ENCODE measurements at regions not wholly inside any gene's neighbourhood (a gene's known extent, or its start where the extent isn't known, plus 50 kb on each side); places are given as distances from the start of the nearest gene placed in this dataset.
"Not testable (repeated sequence)": the region's sequence is repeated elsewhere in the genome, so short reads cannot be mapped to it uniquely, and the experiment has no call there.

GRCh38 chr2:185384822-185385560 is 353.6 kb upstream of the FSIP2 start:
- peak; percentile 54 for DNase-seq (ENCODE audit: low spot score)

GRCh38 chr2:185388226-185388625 is 350.4 kb upstream of the FSIP2 start:
- DNase-seq (ENCODE audit: low spot score), result no peak

DNA sequence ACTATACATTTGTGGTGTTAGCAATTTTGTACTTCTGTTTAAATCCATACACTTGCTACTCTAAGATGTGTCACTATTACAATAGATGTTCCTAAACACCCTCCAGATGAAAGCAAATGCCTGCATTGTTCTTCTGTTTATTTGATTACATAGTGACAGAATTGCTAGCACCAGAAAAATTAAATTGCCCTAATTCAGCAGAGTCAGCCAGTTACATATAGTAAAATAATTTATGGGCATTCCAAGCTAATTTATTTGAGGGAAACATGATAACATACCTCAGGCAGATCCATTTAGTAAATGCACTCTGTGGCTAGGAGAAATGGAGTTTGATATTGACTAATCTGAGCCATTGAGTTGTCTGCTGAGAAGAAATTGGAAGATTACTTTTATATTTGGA is 347.1 kb upstream of the FSIP2 start:
- no peak for DNase-seq (ENCODE audit: low spot score)

DNA sequence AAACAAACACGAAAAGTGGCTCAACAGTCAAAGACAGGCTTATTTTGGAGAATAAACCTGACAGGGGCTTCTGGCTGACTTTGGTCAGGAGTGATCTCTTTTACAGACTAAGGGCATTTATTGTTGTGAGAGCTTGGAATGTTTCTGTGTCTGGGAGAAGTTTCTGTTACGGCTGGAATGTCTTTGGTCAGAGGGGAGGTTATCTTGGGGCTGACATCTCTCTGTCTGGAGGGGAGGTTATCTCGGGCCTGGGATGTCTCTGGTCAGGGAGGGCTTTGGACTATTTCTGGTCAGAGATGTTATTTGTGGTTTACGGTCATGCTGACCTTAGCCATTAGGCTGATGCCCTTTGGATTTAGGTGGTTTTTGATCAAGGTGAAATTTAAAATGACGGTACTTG is 345.5 kb upstream of the FSIP2 start:
- no peak for DNase-seq (ENCODE audit: low spot score)

GRCh38 chr2:185402474-185402873 is 336.1 kb upstream of the FSIP2 start:
- DNase-seq (ENCODE audit: low spot score), result no peak

- DNase-seq (ENCODE audit: low spot score), result no peak
Observed at GRCh38 chr2:185404578-185404977, 334.0 kb upstream of the FSIP2 start.

DNA sequence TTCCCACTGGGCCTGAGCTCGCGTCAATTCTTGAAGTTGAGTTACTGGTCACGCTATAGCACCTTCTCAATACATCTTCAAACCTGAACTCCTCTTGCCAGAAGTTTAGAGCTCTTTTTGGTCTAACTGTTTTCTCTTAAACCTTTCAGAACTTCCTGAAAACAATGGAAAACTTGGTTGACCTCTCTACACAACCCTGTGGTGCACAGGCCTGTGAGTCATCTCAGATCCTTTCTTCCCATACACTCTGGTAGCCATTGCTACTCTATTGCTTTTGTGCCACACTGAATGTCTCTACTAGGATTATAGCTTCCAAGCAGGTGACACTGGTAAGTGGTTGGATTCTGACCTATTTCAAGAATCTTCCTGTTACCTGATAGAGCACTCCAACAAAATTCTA is 321.5 kb upstream of the FSIP2 start:
- peak; percentile 3 for DNase-seq (ENCODE audit: low spot score)

DNA sequence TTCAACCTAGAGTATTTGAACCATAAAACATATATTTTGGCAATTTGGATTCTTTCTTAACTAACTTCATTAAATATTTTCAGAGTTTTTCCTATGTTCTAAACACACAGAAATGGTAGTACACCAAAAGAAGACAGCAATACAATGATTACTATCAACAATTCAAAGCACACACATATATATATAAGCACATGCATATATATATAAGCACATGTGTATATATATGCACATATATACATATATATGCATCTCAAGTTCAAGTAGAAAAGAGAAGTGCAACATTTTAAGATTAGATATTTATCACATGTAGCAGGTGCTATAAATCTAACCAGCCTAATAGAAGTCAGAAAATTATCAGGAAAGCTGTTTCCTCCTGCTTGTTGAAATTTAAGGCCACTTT is 320.9 kb upstream of the FSIP2 start:
- DNase-seq (ENCODE audit: low spot score), result no peak

DNA sequence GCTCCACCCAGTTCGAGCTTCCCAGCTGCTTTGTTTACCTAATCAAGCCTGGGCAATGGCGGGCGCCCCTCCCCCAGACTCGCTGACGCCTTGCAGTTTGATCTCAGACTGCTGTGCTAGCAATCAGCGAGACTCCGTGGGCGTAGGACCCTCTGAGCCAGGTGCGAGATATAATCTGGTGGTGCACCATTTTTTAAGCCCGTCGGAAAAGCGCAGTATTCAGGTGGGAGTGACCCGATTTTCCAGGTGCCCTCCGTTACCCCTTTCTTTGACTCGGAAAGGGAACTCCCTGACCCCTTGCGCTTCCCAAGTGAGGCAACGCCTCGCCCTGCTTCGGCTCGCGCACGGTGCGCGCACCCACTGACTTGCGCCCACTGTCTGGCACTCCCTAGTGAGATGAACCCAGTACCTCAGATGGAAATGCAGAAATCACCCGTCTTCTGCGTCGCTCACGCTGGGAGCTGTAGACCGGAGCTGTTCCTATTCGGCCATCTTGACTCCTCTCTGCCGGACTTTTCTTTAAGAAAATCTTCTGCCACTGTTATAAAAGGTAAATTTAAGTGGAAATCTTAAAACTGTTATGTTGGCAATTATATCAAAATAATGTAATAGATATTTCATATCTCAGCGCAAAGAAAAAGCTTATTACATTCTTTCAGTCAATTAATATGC is 313.5 kb upstream of the FSIP2 start:
- not testable (repeated sequence) for DNase-seq (ENCODE audit: low spot score)

DNA sequence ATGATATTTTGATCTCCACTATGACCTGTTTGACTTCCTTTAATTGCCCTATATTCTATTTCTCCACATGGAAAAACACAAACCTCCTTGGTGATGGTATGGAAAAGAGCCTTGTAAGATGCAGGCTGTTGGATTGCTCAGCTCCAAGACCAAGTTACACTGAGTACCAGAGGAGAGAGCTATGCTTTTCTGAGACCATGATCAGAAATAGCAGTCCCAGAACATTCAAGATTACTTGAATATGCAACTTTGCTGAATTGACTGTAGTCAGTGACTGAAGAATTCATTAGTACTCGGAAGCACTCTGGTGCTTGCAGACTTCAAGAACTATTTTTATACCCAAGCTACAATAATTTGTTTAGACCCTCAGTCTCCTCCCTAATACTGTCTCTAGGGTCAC is 310.6 kb upstream of the FSIP2 start:
- DNase-seq (ENCODE audit: low spot score), result no peak

DNA sequence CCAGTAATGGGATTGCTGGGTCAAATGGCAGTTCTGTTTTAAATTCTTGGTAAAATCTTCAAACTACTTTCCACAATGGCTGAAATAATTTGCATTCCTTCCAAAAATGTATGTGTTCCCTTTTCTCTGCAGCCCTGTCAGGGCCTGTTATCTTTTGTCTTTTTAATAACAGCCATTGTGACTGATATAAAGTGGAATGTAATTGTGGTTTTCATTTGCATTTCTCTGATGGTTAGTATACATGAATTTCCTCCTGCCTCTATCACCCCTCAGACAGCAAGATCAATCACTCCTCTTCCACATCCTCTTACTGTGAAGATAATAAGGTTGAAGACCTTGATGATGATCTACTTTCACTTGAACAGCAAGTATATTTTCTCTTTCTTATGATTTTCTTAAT is 304.8 kb upstream of the FSIP2 start:
- peak; percentile 9 for DNase-seq (ENCODE audit: low spot score)

GRCh38 chr2:185436787-185437372 is 301.7 kb upstream of the FSIP2 start:
- DNase-seq (ENCODE audit: low spot score), result no peak

GRCh38 chr2:185441486-185442005 is 297.1 kb upstream of the FSIP2 start:
- no peak for DNase-seq (ENCODE audit: low spot score)

GRCh38 chr2:185456517-185456916 is 282.1 kb upstream of the FSIP2 start:
- no peak for DNase-seq (ENCODE audit: low spot score)

DNA sequence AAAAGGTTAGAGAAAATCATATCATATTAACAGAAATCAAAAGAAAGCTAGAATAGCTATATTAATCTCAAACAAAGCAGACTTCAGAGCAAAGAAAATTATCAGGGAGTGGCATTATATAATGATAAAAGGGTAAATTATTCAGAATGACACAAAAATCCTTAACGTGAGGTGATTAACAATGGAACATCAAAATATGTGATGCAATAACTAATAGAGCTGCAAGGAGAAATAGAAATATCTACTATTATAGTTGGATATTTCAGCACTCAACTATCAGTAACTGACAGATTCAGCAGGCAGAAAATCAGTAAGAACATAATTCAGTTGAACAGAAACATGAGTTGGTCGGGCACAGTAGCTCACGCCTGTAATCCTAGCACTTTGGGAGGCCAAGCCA is 275.1 kb upstream of the FSIP2 start:
- no peak for DNase-seq (ENCODE audit: low spot score)

DNA sequence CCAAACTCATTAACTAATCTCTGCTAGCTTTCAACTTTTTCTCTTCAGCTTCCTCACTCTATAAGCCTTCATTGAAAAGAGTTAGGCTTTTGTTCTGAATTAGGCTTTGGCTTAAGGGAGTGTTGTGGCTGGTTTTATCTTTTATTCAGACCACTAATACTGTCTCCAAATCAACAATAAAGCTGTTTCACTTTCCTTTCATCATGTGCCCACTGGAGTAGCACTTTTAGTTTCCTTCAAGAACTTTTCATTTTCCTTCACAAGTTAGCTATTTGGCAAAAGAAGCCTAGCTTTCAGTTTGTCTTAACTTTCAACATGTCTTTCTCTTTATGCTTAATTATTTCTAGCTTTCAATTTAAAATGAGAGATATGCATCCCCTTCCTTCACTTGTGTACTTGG is 271.7 kb upstream of the FSIP2 start:
- no peak for DNase-seq (ENCODE audit: low spot score)

DNA sequence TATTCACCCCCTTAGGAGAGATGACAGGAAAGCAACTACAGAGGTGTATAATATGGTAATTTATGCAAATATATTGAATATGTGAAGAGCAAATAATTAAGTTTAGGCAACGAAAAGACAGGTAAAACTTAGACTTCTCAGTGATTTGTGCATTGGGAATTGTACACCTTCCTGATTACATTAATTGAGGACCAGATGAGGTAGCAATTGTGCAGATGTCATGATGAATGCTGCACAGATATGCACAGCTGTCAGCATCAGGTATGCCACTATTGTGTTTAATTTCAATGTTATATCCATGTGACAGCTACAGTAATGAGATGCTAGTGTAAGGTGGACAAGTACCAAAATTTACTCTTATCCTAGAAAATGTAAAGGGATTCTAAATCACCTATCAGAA is 267.2 kb upstream of the FSIP2 start:
- no peak for DNase-seq (ENCODE audit: low spot score)

GRCh38 chr2:185472574-185472973 is 266.0 kb upstream of the FSIP2 start:
- no peak for DNase-seq (ENCODE audit: low spot score)

- DNase-seq (ENCODE audit: low spot score), result no peak
Observed at GRCh38 chr2:185473838-185474237, 264.8 kb upstream of the FSIP2 start.

DNA sequence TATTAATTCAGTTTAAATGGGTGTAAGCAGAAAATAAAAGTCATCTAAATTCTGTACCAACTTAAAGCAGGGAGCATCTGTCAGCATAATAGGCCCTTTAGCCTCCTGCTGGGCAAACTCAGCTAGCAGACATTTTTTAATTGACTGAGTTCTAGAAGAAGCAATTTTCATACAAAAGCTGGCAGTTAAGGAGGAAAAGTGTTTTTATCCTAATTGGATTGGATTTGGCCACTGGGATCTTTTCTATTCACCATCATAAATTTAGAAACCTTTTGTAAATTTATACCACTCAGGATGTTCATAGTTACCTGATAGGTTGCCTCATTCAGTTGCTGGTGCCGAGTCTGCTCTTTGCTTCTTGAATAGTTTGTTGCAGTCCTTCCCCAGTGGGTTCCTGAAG is 262.7 kb upstream of the FSIP2 start:
- DNase-seq (ENCODE audit: low spot score), result no peak

- no peak for DNase-seq (ENCODE audit: low spot score)
Observed at GRCh38 chr2:185477452-185477851, 261.2 kb upstream of the FSIP2 start.

DNA sequence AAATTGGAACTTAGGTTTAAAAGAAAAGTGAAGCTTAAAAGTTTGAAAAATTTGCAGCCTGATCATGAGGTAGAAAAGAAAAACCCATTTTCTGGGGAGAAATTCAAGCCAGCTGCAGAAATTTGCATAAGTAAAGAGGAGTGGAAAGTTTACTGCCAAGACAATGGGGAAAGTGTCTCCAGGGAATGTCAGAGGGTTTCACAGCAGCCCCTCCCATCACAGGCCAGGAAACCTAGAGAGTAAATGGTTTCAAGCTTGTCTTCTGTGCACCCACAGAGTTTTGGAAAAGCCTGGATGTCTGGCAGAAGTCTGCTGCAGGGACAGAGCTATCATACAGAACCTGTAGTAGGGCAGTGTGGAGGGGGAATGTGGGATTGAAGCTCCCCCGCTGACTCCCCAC is 254.0 kb upstream of the FSIP2 start:
- no peak for DNase-seq (ENCODE audit: low spot score)

GRCh38 chr2:185502351-185502750 is 236.3 kb upstream of the FSIP2 start:
- DNase-seq (ENCODE audit: low spot score), result no peak
